ENCODE measurements at regions not wholly inside any gene's neighbourhood (a gene's known extent, or its start where the extent isn't known, plus 50 kb on each side); places are given as distances from the start of the nearest gene placed in this dataset.

DNA sequence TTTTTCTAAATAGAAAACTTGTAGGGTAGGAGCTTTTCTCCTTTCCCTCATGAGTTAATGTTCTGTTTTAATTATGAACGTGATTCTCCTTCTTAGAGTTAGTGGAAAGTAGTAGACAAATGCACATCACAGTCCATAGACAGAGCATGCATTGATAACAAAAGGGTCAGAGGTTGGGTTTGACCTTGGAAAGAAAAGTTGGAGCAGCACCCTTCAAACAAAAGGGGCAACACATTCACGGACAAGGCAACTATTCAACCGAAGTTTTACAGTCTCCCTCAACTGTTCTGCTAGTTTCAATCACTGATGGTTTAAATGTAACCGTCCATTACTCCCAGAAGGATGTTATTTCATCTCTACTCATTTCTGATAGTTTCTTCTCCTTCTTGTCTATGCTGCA, 103.4 kb upstream of the MAOA start:
- ATAC-seq (ENCODE audit: poor library complexity), result no peak

DNA sequence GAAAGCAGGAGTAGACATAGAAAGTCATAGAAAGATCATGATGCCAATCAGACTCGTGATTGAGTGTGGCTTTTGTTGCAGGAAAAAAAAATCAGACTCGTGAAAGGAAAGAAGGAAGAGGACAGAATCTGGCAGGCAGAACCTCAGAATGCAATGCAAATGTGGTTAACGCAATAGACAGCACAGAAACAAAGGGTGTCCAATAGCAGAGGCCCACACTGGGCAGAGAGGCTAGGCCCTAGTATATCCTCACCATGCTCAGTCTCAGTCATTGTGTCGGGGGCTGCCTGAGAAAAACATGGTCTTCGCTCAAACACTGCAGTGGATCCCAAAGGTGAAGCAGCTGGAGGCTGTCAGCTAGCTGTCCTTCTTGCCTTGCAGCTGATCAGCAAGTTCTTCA, 102.8 kb upstream of the MAOA start:
- ChIA-PET POLR2A (no interaction called here), CTCF (no interaction called here)
- TF ChIP-seq CTCF (IDR thresholded peaks at IDR 0.05), result no peak
- no peaks in the 10 kb centered on the region for H3K4me1 Mint-ChIP-seq (ENCODE audit: low read depth)
- H3K36me3 ChIP-seq (ENCODE audit: insufficient read depth, low read length), result no peaks in the 10 kb centered on the region
- H3K27me3 ChIP-seq (ENCODE audit: control insufficient read depth in 1 of 2, insufficient read depth in 2 of 2, low read length in 2 of 2), result no peaks in the 10 kb centered on the region
- ATAC-seq (ENCODE audit: poor library complexity) (no peak), DNase-seq (no peak)
- no peaks in the 10 kb centered on the region for H3K27me3 Mint-ChIP-seq
- H3K4me1 ChIP-seq (ENCODE audit: insufficient read depth, low read length), result no peaks in the 10 kb centered on the region
- intact Hi-C loops (cut with DNase I, micrococcal nuclease), result loop anchor here in 1 of 2 experiments (10.0 kb wide), 2 partner anchors 1968 to 1998 kb away; no protein-coding TSS in a partner anchor
- H3K27ac Mint-ChIP-seq, result no peak overlapping the region
- no peaks in the 10 kb centered on the region for H3K9me3 ChIP-seq (ENCODE audit: control insufficient read depth in 1 of 2, insufficient read depth in 1 of 2, low read length in 2 of 2)
- no peaks in the 10 kb centered on the region for H3K9me3 Mint-ChIP-seq
- H3K4me3 Mint-ChIP-seq, result no peak overlapping the region
- H3K27ac ChIP-seq (ENCODE audit: low read depth in 1 of 2, low read length in 2 of 2), result no peak overlapping the region
- H3K36me3 Mint-ChIP-seq (ENCODE audit: low read depth), result no peaks in the 10 kb centered on the region
- no peak overlapping the region for H3K4me3 ChIP-seq (ENCODE audit: low read length)

More for the DNA sequence above, 103.4 kb upstream of the MAOA start:
- intact Hi-C loops (cut with DNase I, micrococcal nuclease), result loop anchor here in 1 of 2 experiments (10.0 kb wide), 2 partner anchors 1968 to 1998 kb away; no protein-coding TSS in a partner anchor
- Histone ChIP-seq H3K9me3 (ENCODE audit: control insufficient read depth in 1 of 2, insufficient read depth in 1 of 2, low read length in 2 of 2) (no peaks in the 10 kb centered on the region), H3K4me3 (ENCODE audit: low read length) (no peak overlapping the region), H3K27me3 (ENCODE audit: control insufficient read depth in 1 of 2, insufficient read depth in 2 of 2, low read length in 2 of 2) (no peaks in the 10 kb centered on the region), H3K36me3 (ENCODE audit: insufficient read depth, low read length) (no peaks in the 10 kb centered on the region), H3K27ac (ENCODE audit: low read depth in 1 of 2, low read length in 2 of 2) (no peak overlapping the region), H3K4me1 (ENCODE audit: insufficient read depth, low read length) (no peaks in the 10 kb centered on the region)
- Mint-ChIP-seq H3K36me3 (ENCODE audit: low read depth) (no peaks in the 10 kb centered on the region), H3K4me3 (no peak overlapping the region), H3K27ac (no peak overlapping the region), H3K4me1 (ENCODE audit: low read depth) (no peaks in the 10 kb centered on the region), H3K27me3 (no peaks in the 10 kb centered on the region), H3K9me3 (no peaks in the 10 kb centered on the region)
- TF ChIP-seq CTCF (IDR thresholded peaks at IDR 0.05), result no peak
- ChIA-PET POLR2A (no interaction called here), CTCF (no interaction called here)
- no peak for DNase-seq

GRCh38 chrX:43556207-43556606, 99.9 kb upstream of the MAOA start:
- no peak overlapping the region for H3K4me3 ChIP-seq (ENCODE audit: low read length)
- no peaks in the 10 kb centered on the region for H3K9me3 ChIP-seq (ENCODE audit: control insufficient read depth in 1 of 2, insufficient read depth in 1 of 2, low read length in 2 of 2)
- no peak for TF ChIP-seq CTCF (IDR thresholded peaks at IDR 0.05)
- Mint-ChIP-seq H3K4me1 (ENCODE audit: low read depth) (no peaks in the 10 kb centered on the region), H3K27me3 (no peaks in the 10 kb centered on the region), H3K4me3 (no peak overlapping the region), H3K9me3 (no peaks in the 10 kb centered on the region), H3K36me3 (ENCODE audit: low read depth) (no peaks in the 10 kb centered on the region), H3K27ac (no peak overlapping the region)
- no peak for ATAC-seq (ENCODE audit: poor library complexity)
- intact Hi-C loops (cut with DNase I, micrococcal nuclease), result loop anchor here (5.0 to 10.0 kb wide), 5 partner anchors 209 to 2001 kb away; no protein-coding TSS in a partner anchor
- CTCF ChIA-PET, result interaction anchor here (0.7 kb wide), 1 partner anchor 1919 kb away, joined by 3 read pairs; no protein-coding TSS in a partner anchor
- no peaks in the 10 kb centered on the region for H3K27me3 ChIP-seq (ENCODE audit: control insufficient read depth in 1 of 2, insufficient read depth in 2 of 2, low read length in 2 of 2)
- DNase-seq, result no peak
- POLR2A ChIA-PET, result no interaction called here
- no peaks in the 10 kb centered on the region for H3K4me1 ChIP-seq (ENCODE audit: insufficient read depth, low read length)
- no peak overlapping the region for H3K27ac ChIP-seq (ENCODE audit: low read depth in 1 of 2, low read length in 2 of 2)
- no peaks in the 10 kb centered on the region for H3K36me3 ChIP-seq (ENCODE audit: insufficient read depth, low read length)
